HG03521 (cell line): ENCODE measurements at regions not wholly inside any gene's neighbourhood (a gene's known extent, or its start where the extent isn't known, plus 50 kb on each side); places are given as distances from the start of the nearest gene placed in this dataset.
"Not testable (repeated sequence)": the region's sequence is repeated elsewhere in the genome, so short reads cannot be mapped to it uniquely, and the experiment has no call there.

Source experiments
- ATAC-seq: cut with Tn5 transposase; IDR thresholded peaks from one replicate; pipeline ENCODE4 v1.9.1; 2021; ENCODE audit warnings: mild to moderate bottlenecking, moderate library complexity; ENCODE audit not compliant: unreplicated experiment

GRCh38 chr4:189129044-189129694 is 811.5 kb upstream of the FRG1 start:
- ATAC-seq, result no peak

GRCh38 chr4:189131118-189131517 is 809.6 kb upstream of the FRG1 start:
- ATAC-seq, result no peak

DNA sequence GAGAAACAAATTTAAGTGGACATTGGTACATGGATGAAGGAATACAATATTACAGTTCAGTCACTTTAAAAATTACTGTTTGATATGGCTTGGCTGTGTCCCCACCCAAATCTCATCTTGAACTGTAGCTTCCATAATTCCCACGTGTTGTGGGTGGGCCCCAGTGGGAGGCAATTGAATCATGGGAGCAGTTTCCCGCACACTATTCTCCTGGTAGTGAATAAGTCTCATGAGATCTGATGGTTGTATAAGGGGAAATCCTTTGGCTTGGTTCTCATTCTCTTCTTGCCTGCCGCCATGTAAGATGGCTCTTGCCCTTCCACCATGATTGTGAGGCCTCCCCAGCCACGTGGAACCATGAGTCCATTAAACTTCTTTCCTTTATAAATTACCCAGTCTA is 804.2 kb upstream of the FRG1 start:
- no peak for ATAC-seq

DNA sequence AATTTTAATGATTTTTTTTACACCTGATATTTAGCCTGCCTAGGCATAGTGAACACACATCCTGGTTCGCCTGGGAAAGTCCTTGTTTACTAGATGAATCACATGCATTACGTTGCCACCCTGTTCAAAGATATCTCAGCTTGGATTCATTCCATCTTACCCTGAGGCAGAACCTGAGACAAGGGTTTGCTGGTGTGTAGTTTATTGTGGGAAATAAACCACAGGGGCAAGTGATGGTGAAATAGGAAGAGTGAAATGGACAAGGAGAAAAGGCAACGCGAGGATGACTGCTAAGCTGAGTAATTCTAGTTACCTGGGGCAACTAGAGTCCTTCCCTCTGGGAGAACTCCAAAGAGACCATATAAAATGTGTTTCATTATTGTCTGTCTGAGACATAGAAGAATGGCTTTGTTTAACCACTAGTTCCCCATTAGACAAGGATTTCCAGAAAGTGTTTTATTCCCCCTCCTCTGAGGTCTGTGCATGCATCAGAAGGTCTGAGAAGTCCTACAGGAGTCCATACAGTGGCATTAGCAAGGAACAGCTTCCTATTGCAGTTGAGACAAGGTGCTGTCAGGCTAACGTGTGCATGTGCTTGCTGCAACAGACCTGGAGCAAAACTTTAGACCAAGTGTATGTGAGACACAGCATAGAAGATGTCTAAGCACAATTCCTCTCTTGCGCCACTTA is 797.3 kb upstream of the FRG1 start:
- no peak for ATAC-seq

DNA sequence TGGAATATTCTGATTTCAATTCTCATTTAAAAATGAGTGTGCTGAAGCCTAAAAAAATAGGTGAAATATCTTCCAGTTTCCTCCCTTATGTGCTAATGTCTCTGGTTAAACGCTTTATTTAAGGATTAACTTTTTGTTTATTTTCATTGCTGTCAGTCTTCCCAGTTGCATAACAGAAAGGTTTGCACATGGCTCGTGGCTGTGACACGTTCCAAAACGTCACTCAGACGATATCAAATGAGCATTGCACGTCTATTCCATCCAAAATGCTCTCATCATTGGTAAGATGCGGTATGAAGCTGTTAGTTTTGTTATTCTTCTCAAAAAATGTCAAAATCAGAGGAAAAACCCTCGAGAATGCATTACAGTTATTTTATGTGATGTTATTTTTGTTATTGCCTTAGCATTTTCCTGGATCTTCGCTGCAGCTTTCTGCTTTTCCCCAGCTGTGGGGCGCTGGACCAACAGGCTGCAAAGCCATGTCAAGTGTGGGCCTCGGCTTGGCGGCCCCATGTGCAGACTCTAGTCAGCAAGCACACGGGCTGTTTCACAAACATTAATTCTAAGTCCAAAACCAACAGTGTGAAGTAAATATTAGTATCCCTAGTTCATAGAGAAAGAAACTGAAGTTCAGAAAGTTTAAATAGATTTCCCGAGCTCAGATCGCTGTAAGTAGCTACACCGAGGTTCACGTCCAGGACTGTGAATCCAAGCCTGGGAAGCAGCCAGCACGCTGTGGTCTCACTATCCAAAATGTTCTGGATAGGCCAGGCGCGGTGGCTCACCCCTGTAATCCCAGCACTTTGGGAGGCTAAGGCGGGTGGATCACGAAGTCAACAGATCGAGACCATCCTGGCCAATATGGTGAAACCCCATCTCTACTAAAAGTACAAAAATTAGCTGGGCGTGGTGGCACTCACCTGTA is 793.4 kb upstream of the FRG1 start:
- ATAC-seq, result no peak

DNA sequence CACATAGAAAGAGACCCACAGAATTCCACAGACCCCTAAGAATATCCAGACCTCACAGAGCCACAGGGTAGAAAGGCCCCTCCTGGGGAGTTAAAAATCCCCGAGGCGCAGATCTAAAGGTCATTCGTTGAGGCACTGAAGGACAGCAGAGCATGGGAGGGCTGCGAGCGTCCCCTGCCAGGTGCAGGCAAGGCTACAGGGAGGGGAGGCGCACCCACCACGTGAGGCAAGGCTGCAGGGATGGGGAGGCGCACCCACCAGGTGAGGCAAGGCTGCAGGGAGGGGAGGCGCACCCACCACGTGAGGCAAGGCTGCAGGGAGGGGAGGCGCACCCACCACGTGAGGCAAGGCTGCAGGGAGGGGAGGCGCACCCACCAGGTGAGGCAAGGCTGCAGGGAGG is 785.6 kb upstream of the FRG1 start:
- not testable (repeated sequence) for ATAC-seq

- no peak for ATAC-seq
Measured at GRCh38 chr4:189162073-189162789, 778.4 kb upstream of the FRG1 start.

DNA sequence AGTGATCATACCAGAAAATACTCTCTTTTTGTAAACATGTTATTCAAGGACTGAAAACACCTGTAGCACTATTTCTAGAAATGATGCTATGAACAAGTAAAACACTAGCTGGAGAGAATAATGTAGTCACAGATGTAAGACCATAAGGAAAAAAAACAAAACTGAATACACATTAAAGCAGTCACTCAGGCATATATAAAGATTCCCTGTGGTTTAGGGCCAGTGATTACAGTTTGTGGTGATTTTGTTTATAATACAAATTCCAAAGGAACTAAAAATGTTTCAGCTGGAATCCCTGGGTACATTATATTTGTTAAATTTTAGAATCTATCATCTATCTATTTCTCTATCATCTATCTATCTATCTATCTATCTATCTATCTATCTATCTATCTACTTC is 777.8 kb upstream of the FRG1 start:
- no peak for ATAC-seq

DNA sequence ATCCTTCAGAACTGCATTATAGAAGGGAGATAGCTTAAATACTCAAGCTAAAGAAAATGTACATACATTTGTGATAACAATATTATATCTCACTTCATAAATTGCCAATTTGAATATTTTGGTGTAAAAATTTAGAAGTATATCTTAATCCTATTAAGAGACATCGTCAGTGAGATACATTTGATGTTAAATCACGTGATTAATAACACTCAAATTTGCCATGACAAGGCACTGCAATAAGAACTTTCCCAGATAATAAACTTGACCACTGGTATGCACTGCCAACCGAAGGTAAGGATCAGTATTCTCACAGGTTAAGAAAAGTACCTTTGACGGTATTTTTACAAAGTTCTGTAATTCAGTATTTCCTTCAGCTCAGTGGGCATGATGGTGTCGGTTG is 764.7 kb upstream of the FRG1 start:
- no peak for ATAC-seq

DNA sequence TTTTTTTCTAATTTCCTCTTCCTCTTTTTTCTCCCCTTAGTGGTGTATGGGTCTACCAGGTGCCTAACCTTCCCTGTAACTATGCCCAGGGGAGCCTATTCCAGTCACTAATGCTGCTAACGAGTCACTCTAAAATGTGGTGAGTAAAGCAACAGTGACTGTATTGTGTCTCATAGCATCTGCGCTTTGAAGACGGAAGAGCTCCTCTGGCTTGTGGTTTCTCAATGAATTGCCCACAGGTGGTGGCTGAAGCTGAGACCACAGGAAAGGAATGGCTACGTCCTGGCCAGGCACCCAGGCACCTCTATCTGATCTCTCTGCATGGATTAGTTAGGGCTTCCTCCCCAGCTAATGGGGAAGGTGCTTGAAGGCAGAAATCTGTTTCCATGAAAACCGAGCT is 763.5 kb upstream of the FRG1 start:
- ATAC-seq, result no peak

DNA sequence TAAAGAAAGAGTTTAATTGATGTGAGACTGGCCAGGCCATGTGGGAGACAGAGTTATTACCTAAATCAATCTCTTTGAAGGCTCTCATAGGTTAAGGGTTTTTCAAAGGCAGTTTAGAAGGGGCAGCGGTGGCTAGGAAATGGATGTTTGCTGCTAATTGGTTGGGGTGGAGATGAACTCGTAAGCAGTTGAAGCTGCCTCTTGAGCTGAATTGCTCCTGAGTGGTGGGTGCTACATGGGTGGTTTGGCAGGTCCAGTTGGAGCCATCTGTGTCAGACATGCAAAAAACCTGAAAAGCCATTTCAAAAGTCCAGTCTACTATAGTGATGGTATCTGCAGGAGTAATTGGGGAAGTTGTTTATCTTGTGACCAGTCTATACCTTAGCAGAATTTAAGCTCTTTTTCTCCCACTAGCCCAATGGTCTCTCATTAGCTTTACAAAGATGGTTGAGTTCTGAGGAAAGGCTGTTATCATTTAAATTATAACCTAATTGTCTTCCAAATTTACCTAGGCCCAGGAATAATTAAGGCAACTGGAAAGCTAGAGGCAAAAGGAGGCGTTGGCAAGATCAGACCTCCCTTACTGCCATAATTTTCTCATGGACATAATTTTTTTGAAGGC is 762.4 kb upstream of the FRG1 start:
- no peak for ATAC-seq

DNA sequence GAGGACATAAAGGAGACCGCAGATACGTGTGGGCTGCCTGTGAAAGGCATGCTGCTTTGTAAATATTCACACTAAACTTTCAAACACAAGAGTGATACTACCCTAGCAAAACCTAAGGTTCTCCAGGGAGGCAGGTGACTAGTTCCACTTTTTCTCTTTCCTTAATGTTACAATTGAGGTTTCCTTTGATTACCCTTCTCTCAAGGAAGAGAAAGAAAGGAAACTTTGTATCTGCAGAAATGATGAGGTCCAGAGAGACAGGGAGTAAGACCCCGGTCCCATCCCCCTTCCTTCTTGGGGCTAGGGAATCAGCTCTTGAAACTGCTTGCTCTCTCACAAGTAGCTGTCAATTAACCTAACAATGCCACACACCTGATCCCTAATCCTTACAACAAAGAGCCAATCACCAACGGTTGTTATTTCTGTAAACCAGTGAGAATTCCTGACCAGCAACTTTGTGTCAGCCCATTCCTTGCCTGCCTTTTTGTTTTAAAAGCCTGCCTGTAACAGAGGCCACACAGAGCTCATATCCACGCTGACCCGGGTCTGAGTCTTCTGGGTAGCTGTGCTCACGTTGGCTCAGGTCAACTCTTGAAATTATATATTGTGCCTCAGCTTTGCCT is 754.8 kb upstream of the FRG1 start:
- ATAC-seq, result no peak

- ATAC-seq, result no peak
Measured at GRCh38 chr4:189187531-189188052, 753.1 kb upstream of the FRG1 start.

GRCh38 chr4:189198624-189199023 is 742.0 kb upstream of the FRG1 start:
- no peak for ATAC-seq

- ATAC-seq, result no peak
Measured at GRCh38 chr4:189200353-189200752, 740.3 kb upstream of the FRG1 start.

DNA sequence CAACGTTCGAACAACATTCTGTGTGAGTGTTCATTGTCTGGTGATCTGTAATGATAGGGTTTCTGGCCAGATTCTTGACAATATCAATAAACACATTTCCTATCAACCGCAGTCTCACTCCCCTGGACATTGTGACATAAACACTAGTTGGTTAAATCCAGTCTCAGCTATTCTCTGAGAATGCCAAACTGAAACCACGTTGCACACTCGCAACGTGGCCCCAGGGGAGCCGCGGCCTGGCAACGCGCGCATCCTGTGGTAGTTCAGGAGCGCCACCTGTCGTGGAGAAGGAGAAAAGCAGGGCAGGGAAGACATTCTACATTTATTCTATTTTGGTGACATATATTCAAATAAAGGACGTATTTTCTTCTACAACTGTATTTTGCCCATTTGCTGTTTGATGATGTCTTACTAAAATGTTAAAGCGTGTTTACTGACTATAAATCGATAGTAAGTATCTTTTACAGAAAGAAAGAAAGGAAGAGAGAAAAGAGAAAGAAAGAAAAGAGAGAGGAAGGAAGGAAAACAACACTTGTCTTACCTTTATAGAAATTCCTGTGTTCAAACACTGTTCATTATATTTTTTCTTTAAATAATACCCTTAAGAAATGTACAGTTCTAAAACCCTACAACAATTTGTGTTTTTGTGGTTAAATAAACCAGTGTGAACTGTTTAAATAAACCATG is 738.3 kb upstream of the FRG1 start:
- ATAC-seq, result no peak

GRCh38 chr4:189202869-189203271 is 737.8 kb upstream of the FRG1 start:
- no peak for ATAC-seq

DNA sequence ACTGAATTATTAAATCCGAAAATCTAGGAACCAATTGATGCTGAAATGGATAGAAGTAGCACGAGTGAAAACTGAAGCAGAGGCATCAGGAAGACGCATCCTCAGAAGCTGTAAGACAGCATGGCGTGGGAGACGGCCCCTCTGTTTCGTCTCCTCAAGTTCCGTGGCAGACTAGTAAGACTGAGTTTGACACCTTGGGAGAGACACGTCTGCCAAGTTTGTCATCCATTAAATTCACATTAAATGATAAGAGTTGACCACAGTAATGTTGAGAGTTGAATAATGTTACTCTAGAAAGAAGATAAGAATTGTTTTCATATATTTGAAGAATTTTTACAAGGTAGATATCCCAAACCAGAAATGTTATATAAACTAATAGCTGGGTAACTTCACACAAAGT is 736.1 kb upstream of the FRG1 start:
- no peak for ATAC-seq

DNA sequence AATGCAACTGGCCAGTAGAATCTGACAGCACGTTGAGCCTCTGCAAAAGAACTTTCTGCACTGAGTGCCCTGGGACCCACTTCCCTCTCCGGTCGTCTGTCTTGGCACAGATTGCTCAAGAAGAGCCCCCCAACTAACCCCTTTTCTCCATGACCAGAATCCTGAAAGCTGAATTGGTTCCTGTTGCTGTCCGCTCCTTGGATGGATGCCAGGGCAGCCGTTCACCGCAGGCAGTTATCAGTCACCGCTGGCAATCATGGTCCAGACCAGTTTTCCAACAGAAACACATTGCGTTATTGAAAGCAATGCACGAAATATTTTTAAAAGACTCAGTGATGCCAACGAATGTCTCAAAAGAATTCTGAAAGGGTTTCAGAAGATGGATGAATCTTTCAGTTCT is 733.7 kb upstream of the FRG1 start:
- no peak for ATAC-seq
